Umbilical cord (tissue), 1 donor: ENCODE measurements at regions not wholly inside any gene's neighbourhood (a gene's known extent, or its start where the extent isn't known, plus 50 kb on each side); places are given as distances from the start of the nearest gene placed in this dataset.
A peak's percentile ranks its signal among the peaks of the same experiment; 100 is the strongest.
"Not testable (repeated sequence)": the region's sequence is repeated elsewhere in the genome, so short reads cannot be mapped to it uniquely, and the experiment has no call there.

Source experiments
- DNase-seq: peaks from one replicate; pipeline ENCODE4 v3.0.0-alpha.2; 2015; ENCODE audit warnings: low spot score

DNA sequence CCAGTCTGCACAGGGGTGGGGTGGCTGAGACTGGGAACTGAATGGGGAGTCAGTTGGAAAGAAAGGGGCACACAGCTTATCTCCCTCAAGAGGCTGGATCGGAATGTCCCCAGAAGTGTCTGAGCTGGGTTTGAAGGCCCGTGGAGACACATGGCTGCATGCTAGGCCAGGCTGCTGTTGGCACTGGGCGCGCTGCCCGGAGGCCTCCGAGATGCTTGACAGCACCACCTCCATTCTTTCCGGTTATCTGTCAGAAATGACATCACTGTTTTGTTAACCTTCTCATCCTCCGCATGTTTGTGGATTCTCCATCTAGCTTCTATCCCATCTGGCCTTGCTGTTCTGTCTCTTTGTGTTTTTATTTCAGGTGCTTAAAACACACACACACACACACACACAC lies 85.5 kb downstream of the APIP start:
- DNase-seq, result no peak

DNA sequence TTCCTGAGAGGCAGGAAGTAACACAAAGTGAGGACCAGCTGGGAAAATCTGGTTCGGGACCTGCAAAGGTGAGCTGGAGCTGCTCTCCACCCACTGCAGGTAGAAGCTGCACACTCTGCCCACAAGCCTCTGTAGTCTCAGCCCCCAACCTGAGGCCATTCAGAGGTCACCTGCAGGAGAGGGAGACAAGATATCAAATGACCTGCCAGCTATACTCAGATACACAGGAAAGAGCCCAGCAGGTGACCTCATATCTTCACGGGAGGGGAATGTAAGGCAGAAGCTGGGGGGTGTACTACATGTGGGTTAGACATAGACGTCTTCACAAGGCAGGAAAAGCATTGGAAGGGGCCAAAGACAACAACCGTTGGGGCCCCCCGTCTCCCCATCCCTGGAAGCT lies 86.1 kb downstream of the APIP start:
- DNase-seq, result no peak

DNA sequence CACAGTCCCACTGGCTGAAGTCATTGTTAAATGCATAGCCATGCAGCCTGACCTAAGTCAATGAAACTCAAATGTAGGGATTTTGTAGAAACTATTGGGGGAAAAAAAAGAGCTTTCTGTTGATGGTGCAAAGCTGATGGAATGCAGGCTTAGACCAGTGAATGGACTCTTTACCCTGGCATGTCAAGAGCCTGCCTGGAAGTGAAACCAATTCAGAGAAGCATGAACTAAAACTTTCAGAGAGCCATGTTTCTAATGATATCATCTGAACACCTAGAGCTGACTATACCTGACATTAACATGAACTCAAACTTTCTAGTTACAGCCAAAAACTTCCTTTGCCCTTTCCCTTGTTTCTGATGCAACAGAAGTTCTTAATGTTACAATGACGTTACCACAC lies 89.0 kb downstream of the APIP start:
- DNase-seq, result no peak

DNA sequence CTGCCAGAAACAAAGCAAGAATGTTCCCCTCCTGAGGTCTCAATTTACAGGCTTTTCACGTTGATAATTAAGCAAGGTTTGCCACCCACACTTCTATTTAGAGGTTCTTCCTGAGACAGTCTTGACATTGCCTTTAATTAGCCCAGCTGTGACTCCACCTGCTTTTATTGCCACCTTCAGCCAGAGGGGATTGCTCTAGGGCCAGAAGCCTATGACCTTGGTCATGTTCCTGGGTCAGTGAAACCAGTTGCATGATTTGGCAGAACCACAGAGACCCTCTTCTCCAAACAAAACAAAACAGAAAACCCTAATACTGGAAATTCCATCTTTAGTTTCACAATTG lies 89.8 kb downstream of the APIP start:
- no peak for DNase-seq

DNA sequence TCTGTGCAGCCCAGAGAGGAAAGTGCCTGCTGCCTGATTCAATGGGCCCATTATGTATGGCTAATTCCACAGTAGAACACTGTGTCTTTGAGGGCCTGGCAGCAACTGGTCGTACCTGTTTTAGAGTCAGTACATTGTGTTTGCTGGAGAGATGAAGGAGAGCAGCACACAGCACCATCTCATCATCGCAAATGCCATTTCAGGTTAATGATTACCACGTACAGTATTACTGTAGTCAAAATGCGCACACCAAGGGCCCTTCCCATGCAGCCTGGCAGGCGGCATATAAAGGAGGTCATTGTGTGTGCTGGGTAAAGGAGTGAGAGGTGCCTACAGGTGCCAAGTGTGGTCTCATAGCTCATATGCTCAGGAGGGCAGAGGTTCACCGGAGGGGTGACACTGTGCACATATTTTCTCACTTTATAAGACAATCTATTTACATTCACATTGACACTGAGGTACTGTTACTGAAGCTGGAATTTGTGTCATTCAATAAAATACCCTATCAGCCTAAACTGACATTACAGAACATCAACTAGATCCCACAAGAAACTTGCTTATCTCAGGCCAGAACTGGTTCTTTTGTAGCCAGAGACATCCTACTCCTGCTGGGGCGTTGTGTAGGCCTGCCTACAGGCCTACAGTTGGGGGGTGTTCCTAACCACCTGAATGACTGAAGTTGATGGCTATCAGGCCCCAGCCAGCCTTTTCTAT lies 90.4 kb downstream of the APIP start:
- no peak for DNase-seq

DNA sequence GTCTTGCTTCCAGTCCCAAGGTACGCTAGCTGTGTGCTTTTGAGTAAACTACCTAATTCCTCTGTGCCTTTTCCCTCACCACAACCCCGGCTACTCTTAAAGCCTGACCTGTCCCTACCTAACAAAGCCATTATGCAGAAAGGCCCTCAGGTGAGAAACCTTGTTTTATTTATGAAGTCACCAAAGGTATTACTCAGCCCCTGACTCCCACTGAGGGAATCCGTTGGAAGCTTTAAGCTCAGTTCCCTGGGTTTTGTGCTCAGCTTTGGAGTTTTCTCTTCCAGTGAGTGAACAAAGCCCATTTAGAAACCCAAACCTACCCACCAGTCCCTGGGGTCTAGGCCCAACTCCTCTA lies 90.9 kb downstream of the APIP start:
- no peak for DNase-seq

DNA sequence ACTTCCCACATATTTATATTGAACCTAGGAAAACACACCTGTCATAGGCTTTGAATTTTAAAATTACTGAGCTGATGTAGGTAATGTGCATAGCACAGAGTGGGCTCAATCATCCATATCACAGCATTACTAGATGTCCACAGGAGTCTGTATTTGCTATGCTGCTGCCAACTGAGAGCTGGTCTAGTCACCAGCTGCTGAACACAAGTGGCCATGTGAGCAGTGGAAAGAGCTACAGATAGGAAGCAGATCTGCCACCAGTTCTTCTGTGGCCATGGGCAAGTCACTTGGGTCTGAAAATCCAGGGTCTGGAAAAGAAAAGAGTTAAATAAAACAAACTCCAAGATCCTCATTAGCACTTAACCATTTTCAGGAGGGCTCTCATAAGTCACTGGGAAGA lies 91.8 kb downstream of the APIP start:
- DNase-seq, result no peak

DNA sequence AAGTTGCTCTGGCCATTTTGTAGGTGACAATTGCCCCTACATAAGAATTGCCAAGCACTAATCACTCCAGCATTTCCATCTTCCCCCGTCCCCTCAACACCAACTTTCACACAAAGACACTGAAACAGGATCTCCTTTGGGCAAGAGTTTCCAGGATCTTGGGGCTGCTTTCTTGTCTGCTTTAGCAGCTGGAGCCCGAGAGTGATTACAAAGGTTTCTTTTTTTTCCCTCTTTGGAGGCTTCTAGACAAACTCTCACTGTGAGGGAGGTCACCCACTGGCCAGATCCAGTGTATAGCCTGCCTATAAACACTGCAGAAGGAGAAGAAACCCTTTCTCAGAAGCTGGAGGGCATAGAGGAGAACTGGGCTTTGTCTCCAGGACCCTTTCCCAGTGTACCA lies 92.5 kb downstream of the APIP start:
- no peak for DNase-seq

DNA sequence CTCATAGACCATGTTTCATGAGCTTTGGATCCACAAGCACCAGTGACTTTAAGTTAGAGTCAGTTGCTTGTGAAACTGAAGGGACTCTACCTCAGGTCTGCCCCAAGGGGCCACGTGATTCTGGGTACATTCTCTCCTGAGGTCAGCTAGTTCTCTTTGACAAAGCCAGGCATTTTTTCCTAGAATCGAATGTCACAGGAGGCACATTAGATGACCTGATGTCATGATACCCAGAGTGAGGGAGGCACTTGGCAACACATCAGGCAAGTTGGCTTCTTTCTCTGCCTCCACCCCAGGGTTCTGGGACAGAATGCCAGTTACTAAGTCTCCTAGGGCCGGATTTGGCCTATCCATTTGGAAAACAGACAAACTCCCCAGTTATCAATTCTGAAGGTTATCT lies 93.0 kb downstream of the APIP start:
- no peak for DNase-seq

DNA sequence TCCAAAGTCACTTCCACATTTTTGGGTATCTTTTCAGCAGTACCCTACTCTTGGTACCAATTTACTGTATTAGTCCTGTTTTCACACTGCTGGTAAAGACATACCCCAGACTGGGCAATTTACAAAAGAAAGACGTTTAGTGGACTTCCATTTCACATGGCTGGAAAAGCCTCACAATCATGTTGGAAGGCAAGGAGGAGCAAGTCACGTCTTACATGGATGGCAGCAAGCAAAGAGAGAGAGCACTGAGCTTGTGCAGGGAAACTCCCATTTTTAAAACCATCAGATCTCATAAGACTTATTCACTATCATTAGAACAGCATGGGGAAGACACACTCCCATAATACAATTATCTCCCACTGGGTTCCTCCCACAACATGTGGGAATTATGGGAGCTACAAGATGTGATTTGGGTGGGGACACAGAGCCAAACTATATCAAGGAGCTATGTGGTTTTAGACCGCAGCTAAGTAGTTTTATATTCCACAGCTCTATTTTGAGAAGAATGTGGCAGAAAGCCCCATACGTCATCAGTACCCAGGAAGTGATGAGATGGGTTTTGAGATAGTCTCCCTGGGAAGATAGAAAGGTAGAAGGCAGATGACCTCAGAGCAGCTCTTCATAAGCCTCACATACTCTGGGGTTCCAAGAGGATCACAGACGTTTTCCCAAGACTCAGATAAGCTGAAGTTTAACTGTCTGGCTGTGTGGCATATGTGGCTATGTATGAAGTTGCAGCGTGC lies 96.3 kb downstream of the APIP start:
- DNase-seq, result no peak

DNA sequence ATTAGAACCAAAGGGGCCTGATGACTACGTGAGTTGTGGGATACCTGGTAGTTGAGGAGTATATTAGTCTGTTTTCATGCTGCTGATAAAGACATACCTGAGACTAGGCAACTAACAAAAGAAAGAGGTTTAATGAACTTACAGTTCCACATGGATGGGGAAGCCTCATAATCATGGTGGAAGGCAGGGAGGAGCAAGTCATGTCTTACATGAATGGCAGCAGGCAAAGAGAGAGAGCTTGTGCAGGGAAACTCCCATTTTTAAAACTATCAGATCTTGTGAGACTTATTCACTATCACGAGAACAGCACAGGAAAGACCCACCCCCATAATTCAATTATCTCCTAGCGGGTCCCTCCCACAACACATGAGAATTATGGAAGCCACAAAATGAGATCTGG lies 98.4 kb downstream of the APIP start:
- not testable (repeated sequence) for DNase-seq

DNA sequence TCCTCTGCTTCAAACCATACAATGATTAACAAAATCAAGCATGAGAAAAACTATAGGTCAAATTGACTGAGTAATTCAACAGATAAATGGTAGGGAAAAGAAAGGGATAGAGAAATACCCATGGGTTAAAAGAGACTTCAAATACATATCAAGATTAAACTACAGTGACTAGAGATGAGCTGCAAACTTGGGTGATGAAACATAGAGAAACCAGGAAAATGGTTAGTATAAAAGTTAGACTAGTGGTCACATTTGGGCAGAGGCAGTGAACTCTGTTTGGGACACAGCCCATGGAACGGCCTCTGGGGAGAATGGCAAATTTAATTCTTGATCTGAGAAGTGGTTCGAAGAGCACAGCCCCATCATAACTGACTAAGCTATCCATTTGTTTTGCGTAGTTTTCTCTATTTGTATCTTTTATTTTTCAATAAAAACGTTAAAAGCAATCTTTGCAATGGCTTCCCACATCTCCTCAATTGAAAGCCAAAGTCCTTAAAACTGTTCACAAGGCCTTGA lies 99.4 kb downstream of the APIP start:
- DNase-seq, result no peak

DNA sequence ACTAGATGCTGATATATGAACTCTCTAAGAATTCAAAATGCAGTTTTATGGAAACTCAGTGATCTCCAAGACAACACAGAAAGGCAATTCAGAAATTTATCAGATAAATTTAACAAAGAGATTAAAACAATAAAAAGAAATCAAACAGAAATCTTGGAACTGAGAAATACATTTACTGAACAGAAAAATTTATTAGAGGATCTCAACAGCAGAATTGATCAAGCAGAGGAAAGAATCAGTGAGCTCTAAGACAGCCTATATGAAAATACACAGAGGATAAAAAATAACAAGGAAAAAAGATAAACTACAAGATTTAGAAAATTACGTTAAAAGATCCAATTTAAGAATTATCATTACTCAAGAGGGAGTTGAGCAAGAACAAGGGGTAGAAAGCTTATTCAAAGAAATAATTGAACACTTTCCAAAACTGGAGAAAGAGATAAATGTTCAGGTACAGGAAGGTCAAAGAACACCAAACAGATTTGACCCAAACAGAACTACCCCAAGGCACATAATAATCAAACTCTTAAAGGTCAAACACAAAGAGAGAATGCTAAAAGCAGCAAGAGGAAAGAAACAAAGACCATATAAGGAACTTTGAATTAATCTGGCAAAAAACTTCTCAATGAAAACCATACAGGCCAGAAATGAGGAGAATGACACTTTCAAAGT lies 103.1 kb downstream of the APIP start:
- DNase-seq, result no peak

DNA sequence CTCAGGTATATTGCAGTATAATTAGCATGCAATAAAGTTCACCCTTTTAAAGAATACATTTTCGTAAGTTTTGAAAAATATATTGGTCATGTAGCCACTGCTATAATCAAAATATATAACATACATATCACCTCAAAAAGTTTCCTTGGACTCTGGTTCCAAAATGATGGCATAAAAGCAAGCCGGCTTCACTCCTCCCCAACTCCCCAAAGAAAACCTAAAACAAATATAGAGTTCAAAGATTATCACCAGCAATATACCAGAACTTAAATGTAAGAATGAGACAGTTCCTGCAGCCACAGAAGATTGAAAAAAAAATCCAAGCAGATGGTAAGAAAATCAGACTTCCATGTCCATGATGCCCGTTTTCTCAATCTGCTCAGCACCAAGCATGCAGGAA lies 104.3 kb downstream of the APIP start:
- no peak for DNase-seq

DNA sequence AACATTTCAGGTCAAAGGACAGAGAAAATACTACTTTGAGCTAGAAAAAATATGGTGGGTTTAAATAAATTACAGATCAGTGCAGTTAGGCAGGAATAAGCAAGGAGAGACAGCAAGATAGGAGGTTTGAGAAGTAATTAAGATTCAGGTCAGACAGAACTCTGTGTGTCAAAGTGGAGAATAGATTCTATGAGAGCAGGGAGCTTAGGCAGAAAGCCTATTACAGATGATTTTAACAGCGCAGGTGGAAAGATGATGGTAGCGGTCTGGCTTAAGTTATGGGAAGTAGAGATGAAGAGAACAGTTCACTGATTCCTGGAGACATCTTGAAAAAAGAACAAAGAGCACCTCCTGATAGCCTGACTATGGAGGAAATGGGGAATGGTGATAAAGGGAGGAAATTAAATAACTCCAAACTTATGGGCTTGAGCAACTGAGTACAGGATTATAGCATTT lies 106.0 kb downstream of the APIP start:
- DNase-seq, result no peak

DNA sequence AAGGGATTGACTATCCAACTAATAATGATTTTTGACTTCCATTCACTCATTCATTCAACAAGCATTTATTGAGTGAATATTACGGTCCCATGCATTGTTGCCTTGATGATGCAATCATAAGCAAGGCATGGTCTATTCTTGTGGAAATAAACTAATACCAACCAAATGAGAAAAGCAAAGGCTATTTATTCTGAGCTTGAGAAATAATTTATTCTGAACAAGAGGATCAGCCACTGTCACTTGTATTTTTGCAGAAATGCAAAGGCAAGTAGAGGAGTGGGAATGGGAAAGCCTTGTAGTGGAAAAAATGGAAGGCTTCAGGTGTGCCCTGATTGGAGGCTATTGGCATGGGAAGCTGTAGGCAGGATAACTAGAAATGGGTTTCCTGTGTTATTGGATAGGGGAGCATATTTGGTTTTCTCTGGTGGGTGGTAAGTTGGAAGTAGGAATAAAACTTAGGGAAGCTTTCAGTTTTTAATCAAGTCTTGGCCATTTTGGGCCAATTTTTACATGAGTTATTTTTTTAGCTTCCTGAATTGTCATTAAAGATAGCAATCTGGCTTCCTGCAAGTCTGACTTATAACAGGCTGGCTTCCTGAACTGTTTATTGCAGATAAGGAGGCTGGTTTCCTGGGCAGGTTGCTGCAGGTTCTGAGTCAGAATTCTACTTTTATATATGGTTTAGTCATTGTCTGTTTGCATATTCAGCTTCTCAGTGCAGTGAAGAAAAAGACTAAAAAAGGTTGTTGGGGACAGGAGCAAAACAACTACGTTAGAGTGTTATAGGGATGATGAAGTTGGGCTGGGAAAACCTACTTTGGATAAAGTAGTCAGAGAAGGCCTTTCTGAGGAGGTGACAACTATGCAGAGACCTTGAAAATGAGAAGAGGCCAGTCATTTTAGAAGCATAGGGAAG lies 106.7 kb downstream of the APIP start:
- peak; percentile 12 for DNase-seq

DNA sequence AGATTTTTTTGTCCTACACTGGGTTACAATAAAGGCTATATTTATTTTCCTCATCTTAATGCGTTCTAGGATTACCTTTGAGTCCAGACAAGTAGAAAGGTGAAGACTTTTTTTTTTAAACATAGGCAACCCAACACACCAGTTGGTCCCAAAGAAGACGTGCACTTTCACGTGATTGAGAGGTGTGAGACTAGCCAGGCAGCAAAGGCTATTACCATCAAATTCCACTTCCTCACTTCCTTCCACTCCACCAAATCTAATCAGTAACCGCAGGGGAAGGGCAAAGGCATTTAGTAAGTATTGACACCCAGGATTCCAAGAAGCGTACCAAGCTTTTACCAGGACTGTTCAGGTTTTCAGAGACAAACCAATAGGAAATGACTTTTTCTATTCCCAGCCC lies 109.3 kb downstream of the APIP start:
- DNase-seq, result no peak

DNA sequence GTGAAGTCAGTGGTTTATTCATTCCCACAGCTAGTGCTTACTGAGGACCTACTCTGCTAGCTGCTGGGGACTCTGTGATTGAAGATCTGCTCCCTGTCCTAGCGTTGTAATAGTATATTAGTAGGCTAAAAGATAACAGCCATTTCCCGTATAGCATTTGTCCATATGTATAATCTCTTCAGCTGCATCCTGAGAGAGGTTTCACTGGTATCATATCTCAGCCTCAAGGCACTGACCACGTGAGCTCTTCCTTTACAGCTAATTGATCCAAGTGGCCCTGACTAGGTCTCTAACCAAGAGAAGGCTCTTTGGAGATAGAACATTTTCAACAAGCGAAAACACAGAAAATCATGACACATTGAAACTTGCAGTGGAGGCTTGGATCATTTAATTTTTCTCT lies 110.2 kb downstream of the APIP start:
- DNase-seq, result no peak

DNA sequence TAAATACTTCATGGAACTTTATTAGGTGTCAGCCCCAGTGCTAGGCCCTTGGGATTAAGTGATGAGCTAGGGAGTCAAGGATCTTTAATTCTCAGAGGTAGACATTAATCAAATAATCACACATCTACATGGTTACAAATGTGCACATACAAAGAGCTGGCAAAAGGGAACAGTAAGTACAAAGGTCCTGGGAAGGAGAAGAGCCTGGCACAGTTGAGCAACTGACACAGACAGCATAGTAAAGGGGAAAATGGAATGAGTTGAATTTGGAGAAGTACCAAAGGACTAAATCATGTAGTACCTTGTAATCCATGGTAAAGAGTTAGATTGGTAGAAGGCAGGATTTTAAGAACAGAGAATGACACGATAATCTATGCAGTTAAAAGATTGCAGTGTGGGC lies 116.3 kb downstream of the APIP start:
- no peak for DNase-seq

DNA sequence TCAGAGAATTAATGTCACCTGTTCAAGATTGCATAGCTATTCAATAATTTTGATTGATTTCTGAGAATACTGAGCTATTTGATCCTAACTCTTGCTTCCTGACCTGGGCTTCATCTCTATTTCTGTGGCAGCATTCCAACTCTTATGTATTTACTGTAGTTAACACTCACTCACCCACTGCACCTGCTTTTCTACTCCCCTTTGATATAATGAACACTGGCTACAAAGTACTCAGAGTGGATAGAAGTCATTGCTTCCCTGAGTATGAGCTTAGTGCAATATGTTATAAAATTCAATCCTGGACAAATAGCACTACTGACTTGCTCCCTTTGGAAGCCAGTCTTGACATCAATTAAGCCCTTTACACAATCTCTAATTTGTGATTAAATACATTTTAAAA lies 117.2 kb downstream of the APIP start:
- DNase-seq, result no peak

DNA sequence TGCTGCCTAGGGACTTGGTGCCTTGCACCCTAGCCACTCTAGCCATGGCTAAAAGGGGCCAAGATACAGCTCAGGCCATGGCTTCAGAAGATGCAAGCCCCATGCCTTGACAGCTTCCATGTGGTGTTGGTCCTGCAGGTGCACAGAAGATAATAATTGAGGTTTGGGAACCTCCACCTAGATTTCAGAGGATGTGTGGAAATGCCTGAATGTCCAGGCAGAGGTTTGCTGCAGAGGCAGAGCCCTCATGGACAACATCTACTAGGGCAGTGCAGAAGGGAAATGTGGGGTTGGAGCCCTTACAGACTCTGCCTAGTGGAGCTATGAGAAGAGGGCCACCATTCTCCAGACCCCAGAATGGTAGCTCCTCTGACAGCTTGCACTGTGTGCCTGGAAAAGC lies 118.7 kb downstream of the APIP start:
- DNase-seq, result not testable (repeated sequence)

DNA sequence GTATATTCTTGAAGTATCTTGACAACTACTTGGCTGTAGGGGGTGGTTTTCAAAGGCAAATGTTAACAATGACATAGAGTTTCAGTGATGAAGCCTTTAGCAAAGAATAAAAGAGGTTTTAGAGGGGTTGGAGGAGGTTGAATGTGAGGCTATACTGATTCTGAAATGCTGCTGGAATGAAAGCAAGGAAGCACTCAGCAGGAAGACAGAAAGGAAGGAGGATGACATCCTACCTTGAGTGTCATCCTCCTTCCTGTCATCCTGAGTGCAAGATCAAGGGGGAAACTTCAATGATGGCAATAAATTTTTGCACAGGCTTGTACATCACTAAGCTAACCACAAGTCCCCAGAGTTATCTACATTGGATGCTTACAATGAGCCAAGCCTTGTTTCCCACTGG lies 120.5 kb downstream of the APIP start:
- DNase-seq, result no peak
